ENCODE measurements at regions not wholly inside any gene's neighbourhood (a gene's known extent, or its start where the extent isn't known, plus 50 kb on each side); places are given as distances from the start of the nearest gene placed in this dataset.
"Not testable (repeated sequence)": the region's sequence is repeated elsewhere in the genome, so short reads cannot be mapped to it uniquely, and the experiment has no call there.

DNA sequence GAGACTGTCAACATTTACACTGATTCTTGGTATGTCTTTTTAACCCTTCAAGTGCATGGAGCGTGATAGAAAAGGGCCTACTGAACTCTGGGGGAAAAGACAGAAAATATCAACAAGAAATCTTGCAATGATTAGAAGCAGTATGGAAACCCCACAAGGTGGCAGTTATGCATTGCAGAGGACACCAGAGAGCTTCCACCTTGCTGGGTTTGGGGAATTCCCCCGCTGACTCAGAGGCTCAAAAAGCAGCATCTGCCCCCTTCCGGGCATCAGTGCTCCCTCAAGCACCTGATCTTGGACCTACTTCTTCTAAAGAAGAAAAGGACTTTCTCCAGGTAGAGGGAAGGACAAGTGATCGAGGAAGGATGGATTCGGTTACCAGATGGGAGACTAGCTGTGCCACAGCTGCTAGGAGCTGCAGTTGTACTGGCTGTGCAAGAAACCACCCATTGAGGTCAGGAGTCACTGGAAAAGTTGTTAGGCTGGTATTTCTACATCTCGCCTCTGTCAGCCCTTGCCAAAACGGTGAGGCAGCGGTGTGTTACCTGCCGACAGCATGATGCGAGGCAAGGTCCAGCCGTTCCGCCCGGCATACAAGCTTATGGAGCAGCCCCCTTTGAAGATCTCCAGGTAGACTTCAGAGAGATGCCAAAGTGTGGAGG lies 102.8 kb upstream of the OSBPL11 start:
- DNase-seq: not testable (repeated sequence)

DNA sequence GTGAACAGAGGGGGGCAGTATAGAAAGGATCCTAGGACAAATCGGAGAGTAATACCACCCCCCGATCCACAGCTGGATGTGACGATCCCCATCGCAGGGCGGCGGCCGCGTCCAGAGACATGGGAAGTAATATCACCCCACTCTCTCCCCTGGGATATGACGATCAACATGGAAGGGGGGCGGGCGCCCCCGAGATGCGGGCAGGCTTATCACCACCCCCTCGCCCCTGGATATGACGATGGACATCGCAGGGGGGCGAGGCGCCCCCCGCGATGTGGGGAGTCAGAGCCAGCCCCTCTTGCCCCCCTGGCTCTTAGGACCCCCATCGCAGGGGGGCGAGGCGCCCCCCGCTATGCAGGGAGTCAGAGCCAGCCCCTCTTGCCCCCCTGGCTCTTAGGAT lies 120.4 kb upstream of the OSBPL11 start:
- DNase-seq: no peak

DNA sequence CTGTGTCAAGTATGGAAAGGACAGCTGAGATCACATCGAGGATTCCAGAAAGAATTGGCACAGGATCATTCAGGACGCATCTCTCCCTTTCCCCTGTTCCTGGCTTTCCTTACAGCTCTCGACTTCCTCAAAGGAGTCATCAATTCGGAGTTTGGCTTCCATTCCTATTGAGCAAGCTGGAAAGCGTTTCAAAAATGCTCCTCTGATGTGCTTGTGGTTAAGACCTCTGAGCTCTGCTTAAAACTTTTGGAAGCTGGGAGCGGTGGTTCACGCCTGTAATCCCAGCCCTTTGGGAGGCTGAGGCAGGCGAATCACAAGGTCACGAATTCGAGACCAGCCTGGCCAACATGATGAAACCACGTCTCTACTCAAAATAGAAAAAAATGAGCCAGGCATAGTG lies 136.9 kb upstream of the OSBPL11 start:
- not testable (repeated sequence) for DNase-seq

DNA sequence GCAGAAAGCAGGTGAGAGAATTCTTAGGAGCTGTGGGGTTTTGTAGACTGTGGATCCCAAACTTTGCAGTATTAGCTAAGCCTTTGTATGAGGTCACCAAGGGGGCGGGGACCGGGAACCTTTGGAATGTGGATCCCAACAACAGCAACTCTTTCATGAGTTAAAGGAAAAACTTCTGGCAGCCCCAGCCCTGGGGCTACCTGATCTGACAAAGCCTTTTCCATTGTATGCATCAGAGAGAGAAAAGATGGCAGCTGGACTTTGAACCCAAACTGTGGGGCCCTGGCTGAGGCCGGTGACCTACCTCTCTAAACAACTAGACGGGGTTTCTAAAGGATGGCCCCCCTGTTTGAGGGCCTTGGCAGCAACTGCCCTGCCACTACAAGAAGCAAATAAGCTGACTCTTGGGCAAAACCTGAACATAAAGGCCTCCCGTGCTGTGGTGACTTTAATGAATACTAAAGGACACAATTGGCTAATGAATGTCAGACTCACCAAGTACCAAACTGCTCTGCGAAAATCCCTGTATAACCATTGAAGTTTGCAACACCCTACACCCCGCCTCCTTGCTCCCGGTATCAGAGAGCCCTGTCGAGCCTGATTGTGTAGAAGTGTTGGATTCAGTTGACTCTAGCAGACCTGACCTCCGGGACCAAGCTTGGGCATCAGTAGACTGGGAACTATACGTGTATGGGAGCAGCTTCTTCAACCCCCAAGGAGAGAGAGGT lies 146.9 kb upstream of the OSBPL11 start:
- DNase-seq: not testable (repeated sequence)

DNA sequence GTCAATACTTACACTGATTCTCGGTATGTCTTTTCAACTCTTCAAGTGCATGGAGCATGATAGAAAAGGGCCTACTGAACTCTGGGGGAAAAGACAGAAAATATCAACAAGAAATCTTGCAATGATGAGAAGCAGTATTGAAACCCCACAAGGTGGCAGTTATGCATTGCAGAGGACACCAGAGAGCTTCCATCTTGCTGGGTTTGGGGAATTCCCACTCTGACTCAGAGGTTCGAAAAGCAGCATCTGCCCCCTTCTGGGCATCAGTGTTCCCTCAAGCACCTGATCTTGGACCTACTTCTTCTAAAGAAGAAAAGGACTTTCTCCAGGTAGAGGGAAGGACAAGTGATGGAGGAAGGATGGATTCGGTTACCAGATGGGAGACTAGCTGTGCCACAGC lies 147.5 kb upstream of the OSBPL11 start:
- peak; percentile 31 to 69 (median 62) for DNase-seq

DNA sequence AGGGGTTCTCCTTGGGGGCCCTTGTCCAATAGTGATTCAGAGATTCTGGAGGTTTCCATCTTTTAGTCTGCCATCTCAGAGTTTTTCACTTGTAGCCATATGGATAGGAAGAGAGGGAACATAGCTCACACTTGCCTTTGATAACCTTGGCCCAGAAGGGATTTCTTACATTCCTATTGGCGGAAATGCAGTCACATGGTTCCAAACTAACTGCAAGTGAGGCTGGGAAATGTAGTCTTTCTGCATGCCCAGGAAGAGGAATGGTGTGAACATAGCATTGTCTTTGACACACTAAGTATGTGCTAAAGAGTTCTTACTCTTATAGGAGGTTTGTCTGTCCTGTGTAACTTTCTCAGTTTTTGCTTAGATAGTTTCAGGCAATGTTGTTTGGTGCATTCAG lies 161.8 kb upstream of the OSBPL11 start:
- peak in 1 of 4 experiments; percentile 3 for DNase-seq

DNA sequence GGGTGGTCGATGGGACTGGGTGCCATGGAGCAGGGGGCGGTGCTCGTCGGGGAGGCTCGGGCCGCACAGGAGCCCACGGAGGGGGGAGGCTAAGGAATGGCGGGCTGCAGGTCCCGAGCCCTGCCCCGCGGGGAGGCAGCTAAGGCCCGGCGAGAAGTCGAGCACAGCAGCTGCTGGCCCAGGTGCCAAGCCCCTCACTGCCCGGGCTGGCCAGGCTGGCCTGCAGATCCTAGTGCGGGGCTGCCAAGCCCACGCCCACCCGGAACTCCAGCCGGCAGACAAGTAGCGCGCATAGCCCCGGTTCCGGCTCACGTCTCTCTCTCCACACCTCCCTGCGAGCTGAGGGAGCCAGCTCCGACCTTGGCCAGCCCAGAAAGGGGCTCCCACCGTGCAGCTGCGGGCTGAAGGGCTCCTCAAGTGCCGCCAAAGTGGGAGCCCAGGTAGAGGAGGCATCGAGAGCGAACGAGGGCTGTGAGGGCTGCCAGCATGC lies 163.4 kb upstream of the OSBPL11 start:
- DNase-seq: not testable (repeated sequence)

DNA sequence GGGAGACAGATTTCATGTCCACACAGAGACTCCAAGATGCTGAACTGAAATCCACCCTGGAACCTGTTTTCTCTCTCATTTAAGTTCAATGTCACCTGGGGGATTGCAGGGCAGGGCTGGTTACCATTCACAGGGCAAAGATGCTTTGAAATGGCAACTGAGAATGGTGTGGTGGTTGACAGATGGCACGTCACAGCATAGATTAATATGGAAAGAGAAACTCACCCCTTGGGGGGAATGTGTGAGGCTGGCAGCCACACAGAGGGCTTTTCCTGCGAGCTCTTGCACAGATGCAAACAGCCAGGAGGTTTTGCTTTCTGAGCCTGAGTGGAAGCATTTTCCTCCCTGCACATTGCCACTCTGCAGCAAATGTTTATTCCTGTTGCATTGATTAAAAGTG lies 167.3 kb upstream of the OSBPL11 start:
- DNase-seq: not testable (repeated sequence)

DNA sequence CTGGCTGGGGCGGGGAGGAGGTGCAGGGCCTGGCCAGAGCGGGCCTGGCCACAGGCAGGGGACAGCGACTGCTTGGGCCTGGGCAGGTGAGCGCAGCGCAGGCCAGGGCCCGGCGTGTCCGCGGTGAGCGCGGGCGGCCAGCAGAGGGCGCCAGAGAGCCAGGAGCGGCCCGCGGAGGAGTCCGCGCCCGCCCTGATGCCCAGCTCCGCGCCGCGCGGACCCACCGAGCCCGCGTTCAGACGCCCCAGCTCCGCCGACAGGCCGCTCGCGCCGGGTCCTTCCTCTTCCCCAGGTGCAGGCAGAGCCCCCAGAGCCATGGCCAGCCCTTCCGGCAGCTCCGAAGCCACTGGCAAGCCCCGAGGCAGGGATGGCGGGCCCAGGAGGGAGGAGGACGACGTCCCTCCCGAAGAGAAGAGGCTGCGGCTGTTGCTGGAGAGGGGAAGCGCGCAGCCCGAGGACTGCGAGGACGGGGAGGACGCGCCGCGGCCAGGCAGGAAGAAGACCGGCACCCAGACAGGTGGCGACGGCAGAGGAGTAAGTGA lies 171.1 kb upstream of the OSBPL11 start:
- DNase-seq: peak; percentile 39 to 72 (median 60)

DNA sequence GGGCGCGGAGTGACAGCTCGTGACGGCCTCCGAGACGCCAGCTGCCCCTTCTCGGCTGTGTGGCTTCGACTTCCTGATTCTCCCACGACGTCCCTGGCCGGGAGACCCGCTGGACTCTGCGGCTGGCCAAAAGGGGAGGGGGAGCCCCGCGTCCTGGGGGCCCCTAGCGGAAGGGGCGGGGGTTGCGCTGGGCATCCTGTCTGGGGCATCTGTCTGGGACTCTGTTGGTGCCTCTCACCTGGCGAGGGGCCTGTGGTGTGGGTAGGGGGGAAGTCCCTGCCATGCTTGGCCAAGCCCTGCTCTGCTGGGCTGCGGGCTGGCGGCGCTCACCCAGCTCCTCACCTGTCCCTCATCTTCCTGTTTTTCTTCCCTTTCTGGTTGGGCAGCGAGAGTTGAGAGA lies 171.6 kb upstream of the OSBPL11 start:
- not testable (repeated sequence) for DNase-seq

DNA sequence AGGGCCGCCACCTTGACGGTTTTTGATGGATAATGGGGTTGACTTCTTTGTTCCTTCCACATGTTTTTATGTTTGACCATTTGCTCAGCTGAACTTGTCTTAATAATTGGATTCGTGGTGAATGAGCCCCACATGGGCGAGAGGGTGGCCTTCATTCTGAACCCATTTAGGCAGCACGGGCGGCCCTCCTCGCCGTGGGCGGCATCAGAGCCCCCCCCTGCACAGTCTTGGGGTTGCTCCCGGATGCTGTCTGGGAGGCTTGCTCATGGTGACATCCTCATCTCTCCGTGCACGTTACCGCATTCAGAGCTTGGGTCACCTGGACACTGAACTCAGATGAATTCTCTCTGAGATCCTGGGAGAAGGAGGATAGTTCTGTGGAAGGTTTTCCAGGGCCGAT lies 172.3 kb upstream of the OSBPL11 start:
- no peak for DNase-seq

DNA sequence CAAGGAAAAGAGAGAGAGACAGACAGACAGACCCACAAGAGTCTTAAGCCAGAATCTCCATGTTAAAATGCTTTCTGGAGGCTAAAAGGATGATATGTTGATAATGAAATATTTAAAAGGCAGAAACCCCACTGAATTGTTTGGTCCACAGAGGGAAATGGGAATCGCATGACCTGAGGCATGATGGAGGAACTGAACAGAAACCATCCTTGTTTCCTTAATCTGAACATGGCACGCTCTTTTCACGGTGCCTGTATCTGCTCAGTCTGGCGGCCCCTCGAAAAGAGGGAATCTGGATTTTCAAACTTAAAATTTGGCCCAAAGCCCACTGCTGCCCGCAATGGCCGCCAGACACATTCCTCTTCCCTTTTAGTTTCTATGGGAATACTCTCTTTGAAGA lies 173.5 kb upstream of the OSBPL11 start:
- not testable (repeated sequence) for DNase-seq

DNA sequence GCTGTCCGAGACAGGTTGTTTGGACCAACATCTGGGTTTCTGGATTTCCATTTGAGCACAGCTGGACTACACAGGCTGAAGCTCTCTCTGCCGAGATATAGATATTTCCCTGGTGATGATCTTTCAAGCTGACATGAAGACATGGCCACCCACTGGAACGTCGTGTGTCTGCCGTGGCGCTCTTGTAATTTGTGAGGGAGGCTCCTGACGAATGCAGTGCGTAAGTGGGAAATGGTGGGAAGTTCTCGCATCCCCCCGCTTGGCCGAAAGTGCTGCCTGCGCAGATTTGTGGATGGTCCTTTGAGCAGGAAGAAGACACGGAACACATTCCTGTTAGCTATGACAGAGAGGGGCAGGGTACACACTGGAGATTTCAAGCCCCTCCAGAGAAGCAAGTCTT lies 176.2 kb upstream of the OSBPL11 start:
- DNase-seq: not testable (repeated sequence)

DNA sequence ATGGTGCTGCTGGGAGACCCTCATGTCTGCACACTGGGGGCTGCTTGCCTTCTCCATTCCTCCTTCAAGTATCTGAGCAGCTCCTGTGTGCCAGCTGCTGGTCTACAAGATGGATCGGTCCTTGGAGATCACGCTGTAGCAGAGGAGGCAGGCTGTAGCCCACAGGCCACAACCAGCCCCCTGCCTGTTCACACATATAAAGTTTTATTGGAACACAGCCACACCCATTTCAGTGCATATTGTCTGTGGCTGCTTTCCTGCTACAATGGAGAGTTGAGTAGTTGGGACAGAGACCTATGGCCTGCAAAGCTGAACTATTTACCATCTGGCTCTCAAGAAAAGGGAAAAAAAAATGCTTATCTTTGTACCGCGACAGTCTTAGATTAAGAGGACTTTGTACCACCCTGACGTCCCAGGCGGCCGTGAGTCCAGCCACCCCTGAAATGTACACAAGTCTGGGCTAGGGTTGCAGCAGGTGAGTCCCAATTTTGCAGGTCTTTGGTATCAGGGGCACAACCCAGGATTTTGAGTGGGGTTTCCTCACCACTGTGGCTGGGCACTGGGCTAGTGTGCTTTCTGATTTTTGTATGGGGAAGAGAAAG lies 179.2 kb upstream of the OSBPL11 start:
- not testable (repeated sequence) for DNase-seq

DNA sequence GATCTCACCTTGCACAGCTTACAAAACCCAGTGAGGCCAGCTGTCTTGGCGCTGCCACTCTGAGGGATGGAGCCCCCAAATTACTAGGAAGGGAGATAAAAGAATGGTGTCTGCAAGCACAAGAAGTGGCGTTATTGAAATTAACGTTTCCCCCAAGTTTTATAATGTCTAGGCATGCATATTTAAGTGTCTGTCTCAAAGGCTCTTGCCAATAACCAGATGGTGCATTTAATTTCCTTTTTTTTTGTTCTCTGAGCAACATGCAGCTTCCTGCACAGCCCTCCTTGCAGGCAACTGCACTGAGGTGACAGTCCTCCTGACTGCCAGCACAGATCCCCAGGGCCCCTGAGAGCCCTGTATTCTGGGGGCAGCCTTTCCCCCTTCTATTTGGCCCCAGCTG lies 179.8 kb upstream of the OSBPL11 start:
- not testable (repeated sequence) for DNase-seq

DNA sequence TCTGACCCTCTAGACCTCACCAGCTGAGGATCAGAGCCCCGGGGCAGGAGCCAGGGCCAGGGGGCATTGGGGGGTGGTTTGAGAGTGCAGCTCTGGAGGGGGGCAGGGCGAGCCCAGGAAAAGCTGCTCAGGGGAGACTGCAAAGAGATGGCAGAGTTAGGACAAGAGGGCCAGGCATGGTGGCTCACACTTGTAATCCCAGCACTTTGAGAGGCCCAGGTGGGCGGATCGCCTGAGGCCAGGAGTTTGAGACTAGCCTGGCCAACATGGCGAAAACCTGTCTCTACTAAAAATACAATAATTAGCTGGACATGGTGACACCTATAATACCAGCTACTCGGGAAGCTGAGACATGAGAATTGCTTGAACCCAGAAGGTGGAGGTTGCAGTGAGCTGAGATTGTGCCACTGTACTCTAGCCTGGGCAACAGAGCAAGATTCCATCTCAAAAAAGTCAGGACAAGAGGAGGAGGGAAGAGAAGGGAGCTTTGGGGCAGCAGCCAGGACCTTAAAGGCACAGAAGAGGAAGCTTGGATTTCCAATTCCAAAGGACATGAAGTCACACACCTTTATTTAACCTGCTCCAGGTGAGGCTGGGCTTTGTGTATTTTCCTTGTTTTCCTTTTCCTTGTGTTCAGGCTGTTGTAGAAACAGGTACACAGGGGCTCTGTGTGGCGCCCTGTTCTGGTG lies 180.5 kb upstream of the OSBPL11 start:
- DNase-seq: not testable (repeated sequence)

DNA sequence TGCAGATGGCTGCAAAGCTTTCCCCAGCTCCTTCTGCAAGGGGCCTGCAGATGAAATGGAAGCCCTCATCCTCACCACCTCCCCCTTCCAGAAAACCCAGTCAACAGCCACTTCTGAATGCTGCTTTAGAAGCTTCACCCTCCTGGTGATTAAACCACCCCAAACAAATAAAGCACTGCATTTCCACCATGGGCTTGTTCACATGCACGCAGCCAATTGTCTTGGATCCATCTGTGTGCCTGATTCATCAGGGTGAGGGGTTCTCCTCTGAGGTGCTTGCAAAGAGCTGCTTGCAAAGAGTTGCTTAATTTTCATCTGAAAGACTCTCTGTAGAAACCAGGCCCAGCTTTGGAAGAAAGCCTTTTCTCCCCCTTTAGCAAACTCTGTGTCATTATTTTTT lies 184.0 kb upstream of the OSBPL11 start:
- not testable (repeated sequence) for DNase-seq

DNA sequence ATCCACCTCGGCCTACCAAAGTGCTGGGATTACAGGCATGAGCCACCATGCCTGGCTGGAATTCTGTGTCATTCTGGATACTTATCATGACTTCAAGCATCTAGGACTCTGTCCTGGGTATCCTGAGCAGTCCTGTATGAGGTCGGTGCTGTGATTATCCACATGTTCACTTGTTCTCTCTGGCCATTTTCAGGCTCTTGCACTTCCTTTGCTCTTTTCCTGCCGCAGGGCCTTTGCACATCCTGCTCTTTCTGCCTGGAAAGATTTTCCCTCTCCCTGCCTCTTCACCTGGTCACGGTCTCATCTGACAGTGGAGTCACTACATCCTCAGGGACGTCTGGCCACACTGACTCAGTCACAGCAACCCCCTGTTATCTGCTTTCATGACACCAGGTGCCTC lies 184.6 kb upstream of the OSBPL11 start:
- DNase-seq: not testable (repeated sequence)

DNA sequence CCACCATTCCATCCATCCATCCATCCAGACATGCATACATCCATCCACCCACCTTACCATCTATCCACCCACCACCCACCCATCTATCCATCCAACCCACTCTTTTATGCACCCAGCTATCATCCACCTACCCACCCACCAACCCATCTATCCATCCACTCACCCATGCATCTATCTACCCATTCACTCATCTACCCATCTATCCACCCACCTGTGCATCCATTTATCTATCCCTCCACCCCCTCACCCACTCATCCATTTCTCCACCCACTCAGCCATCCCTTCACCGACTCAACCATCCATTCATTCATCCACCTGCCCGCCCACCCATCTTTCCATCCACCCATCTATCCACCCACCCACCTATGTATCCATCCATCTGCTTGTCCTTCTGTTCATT lies 186.4 kb upstream of the OSBPL11 start:
- not testable (repeated sequence) for DNase-seq

DNA sequence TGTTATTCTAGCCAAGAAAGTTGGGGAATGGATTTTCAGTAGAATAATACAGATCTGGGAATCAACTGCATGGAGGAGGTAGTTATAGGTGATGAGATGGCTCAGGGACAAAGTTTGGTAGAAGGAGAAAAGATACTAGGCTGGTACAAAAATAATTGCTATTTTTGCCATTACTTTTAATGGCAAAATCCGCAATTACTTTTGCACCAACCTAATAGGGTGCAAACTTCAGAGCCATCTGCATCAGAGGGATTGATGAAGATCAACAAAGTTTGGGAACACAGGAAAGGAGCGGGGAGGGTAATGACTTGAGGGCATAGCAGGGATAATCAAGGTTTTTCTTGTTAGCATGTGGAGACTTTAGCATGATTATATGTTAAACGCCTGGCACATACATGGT lies 178.7 kb upstream of the ROPN1B start:
- not testable (repeated sequence) for DNase-seq

DNA sequence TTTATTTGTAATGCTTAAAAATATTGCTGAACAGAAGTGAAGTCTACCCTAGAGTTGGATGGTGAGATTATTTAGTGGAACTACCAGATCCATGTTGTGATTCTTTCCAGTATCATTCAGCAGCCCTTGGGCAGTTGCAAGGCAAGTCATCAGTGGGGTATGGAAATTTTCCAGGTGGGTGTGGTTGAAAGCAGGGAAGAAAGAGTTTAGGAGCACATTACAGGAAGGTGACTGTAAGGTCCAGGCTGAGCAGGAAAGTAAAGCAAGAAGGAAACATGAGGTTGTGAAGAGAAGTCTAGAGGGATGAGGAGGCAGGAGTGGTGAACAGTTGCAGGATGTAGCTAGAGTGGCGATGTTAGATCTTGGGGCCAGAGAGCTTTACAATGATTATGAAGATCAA lies 178.0 kb upstream of the ROPN1B start:
- not testable (repeated sequence) for DNase-seq

DNA sequence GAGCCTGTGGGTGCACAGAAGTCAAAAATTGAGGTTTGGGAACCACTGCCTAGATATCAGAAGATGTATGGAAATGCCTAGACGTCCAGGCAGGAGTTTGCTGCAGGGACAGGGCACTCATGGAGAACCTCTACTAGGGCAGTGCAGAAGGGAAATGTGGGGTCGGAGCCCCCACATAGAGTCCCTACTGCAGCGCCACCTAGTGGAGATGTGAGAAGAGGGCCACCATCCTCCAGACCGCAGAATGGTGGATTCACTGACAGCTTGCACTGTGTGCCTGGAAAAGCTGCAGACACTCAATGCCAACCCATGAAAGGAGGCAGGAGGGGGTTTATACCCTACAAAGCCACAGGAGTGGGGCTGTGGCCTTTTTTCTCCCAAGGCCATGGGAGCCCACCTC lies 159.0 kb upstream of the ROPN1B start:
- not testable (repeated sequence) for DNase-seq

DNA sequence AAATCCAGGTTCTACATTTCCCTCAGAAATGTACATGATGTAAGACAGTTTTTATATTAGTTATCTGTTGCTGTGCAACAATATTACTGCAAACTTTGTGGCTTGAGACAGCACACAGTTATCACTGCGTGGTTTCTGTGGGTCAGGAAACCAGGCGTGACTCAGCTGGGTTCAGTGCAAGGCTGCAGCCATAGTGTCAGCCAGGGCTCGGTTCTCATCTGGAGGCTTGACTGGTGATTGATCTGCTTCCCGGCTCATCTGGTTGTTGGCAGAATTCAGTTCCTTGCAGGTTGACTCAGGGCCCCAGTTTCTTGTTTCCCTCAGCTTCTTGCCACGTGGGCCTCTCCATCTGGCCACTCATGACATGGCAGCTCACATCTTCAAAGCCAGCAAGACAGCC lies 146.8 kb upstream of the ROPN1B start:
- peak in 1 of 4 experiments; percentile 7 for DNase-seq

Measured in suppressor macrophage (primary cell).